NB4 (cell line): ENCODE measurements at regions not wholly inside any gene's neighbourhood (a gene's known extent, or its start where the extent isn't known, plus 50 kb on each side); places are given as distances from the start of the nearest gene placed in this dataset.

ENCODE experiments used
- DNase-seq: peaks from one replicate; pipeline ENCODE4 v3.0.0; 2010; ENCODE audit warnings: low read depth
- H3K4me3 ChIP-seq: one replicate; pipeline ENCODE4 v1.5.1; 2011; ENCODE audit warnings: mild to moderate bottlenecking, low read depth, low read length, moderate library complexity
- CTCF ChIP-seq: IDR thresholded peaks from one replicate; pipeline ENCODE4 v1.5.1; 2012; ENCODE audit warnings: low read depth, low read length
- MYC ChIP-seq: IDR thresholded peaks from 2 replicates; pipeline ENCODE4 v1.6.1; 2011; ENCODE audit warnings: low read depth, low read length
- POLR2A ChIP-seq: IDR thresholded peaks from 2 replicates; pipeline ENCODE4 v1.6.1; 2011; ENCODE audit warnings: mild to moderate bottlenecking; ENCODE audit not compliant: insufficient read length; ENCODE audit errors: extremely low read depth
- TF ChIP-seq, protein P1 (sequence below): IDR thresholded peaks from 2 replicates; pipeline ENCODE4 v1.6.1; 2011; ENCODE audit warnings: low read depth, low read length

GRCh38 chr1:232393444-232394146 lies 236.3 kb downstream of the SIPA1L2 start:
- no peak for DNase-seq
- TF ChIP-seq, protein P1, sequence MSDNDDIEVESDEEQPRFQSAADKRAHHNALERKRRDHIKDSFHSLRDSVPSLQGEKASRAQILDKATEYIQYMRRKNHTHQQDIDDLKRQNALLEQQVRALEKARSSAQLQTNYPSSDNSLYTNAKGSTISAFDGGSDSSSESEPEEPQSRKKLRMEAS: no peak
- no peak for TF ChIP-seq CTCF
- TF ChIP-seq MYC: no peak
- TF ChIP-seq POLR2A: no peak
- H3K4me3 ChIP-seq: no peak overlapping the region

- TF ChIP-seq MYC (no peak), CTCF (no peak), POLR2A (no peak)
- TF ChIP-seq, protein P1: no peak
- DNase-seq: no peak
- no peak overlapping the region for H3K4me3 ChIP-seq
Measured at GRCh38 chr1:232393010-232393409, 236.9 kb downstream of the SIPA1L2 start.

- TF ChIP-seq MYC: no peak
- TF ChIP-seq, protein P1: no peak
- TF ChIP-seq POLR2A: no peak
- no peak for TF ChIP-seq CTCF
- no peak overlapping the region for H3K4me3 ChIP-seq
- DNase-seq: no peak
Measured at GRCh38 chr1:232390590-232390989, 239.3 kb downstream of the SIPA1L2 start.

DNA sequence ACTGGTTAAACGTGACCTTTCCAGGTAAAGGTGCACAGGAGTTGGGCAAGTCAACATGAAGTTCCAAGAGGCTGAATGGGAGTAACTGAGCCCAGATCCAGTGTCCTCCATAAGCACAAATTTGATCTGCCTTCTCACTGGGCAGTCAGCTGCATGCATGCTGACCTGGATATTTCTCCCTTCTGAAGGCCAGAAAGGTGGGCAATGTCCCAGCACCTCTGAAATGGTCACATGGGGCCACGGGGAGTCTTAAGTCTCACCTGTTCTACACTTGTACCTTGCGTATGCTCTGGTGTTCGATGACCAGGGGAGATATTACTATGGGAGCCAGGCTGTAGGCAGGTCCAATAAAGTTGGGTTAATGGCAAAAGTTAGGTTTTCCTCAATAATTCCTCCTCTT lies 240.2 kb downstream of the SIPA1L2 start:
- H3K4me3 ChIP-seq: no peak overlapping the region
- TF ChIP-seq POLR2A (no peak), MYC (no peak), CTCF (no peak)
- TF ChIP-seq, protein P1: no peak
- no peak for DNase-seq

GRCh38 chr1:232388363-232388762 lies 241.6 kb downstream of the SIPA1L2 start:
- H3K4me3 ChIP-seq: no peak overlapping the region
- DNase-seq: no peak
- TF ChIP-seq, protein P1: no peak
- TF ChIP-seq MYC (no peak), POLR2A (no peak), CTCF (no peak)
